ENCODE measurements at regions not wholly inside any gene's neighbourhood (a gene's known extent, or its start where the extent isn't known, plus 50 kb on each side); places are given as distances from the start of the nearest gene placed in this dataset.

DNA sequence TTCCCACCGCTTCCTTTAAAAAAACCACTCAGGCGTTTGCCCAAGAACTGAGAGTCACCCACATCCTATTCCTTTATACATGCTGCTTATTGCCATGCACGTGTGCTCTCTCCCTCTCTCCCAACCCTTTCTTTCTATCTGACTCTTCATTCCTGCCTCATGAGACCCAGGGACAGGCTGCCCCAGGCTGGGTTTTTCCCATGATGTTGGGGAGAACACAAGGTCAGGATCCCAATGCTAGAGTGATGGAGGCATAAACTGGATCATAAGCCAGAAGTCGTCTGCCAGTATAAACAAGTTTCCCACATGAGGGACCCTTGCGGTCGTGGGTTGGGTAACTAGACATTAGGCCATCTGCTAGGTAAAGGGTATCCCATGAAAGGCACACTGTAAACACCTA lies 64.9 kb downstream of the CD2 start:
- no peaks in the 10 kb centered on the region for H3K36me3 ChIP-seq
- DNase-seq = no peak
- H3K4me3 ChIP-seq = no peak overlapping the region
- no peaks in the 10 kb centered on the region for H3K27me3 ChIP-seq
- in situ Hi-C loops (cut with MboI; ENCODE audit: low pct_ligation_motif_present in 1 of 4, low pct_unique_long_range_greater_than_20kb in 1 of 4, low sequenced_read_pairs in 3 of 4) (loop anchor here in 1 of 4 donors (10.0 kb wide), 1 partner anchor 84 kb away; no protein-coding TSS in a partner anchor), intact Hi-C loops (cut with DNase I; ENCODE audit: low total_unique reads) (no loop called here)
- H3K9me3 ChIP-seq = no peaks in the 10 kb centered on the region
- peaks cover 0 to 1% (median 0%) of the 10 kb centered on the region in 4 donors for H3K4me1 ChIP-seq
- H3K27ac ChIP-seq = no peak overlapping the region
- TF ChIP-seq POLR2AphosphoS5 (IDR thresholded peaks at IDR 0.05) = no peak
- TF ChIP-seq EP300 (IDR thresholded peaks at IDR 0.05; ENCODE audit: low read depth) = no peak
- no peak for TF ChIP-seq POLR2A (IDR thresholded peaks at IDR 0.05)
- TF ChIP-seq, protein P1, sequence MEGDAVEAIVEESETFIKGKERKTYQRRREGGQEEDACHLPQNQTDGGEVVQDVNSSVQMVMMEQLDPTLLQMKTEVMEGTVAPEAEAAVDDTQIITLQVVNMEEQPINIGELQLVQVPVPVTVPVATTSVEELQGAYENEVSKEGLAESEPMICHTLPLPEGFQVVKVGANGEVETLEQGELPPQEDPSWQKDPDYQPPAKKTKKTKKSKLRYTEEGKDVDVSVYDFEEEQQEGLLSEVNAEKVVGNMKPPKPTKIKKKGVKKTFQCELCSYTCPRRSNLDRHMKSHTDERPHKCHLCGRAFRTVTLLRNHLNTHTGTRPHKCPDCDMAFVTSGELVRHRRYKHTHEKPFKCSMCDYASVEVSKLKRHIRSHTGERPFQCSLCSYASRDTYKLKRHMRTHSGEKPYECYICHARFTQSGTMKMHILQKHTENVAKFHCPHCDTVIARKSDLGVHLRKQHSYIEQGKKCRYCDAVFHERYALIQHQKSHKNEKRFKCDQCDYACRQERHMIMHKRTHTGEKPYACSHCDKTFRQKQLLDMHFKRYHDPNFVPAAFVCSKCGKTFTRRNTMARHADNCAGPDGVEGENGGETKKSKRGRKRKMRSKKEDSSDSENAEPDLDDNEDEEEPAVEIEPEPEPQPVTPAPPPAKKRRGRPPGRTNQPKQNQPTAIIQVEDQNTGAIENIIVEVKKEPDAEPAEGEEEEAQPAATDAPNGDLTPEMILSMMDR (IDR thresholded peaks at IDR 0.05) = no peak
- 86 to 88% methylated on average over 4 to 6 of the region's 6 CpGs for WGBS, 2 donors (ENCODE audit: low coverage in 1 of 2)

DNA sequence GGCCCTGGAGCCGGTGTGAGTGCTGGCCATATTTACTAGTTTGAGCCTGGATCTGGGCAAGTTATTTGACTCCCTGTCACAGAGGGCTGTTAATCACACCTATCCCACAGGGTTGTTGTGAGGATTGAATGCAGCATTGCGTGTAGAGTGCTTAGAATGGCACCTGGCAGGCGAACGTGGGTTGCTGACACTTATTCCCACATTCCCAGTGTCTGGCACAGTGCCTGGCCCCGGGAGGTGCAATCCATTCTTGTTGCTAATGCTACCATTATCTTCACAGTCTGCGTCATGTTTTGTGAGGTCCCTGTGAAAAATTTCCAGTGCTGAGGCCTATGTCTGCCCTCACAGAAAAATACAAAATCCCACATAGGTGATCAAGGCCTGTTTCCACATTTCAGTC lies 66.1 kb downstream of the CD2 start:
- H3K4me3 ChIP-seq = no peak overlapping the region
- 50 to 74% methylated on average over 1 to 6 of the region's 6 CpGs for WGBS, 2 donors (ENCODE audit: low coverage in 1 of 2)
- intact Hi-C loops (cut with DNase I; ENCODE audit: low total_unique reads) (no loop called here), in situ Hi-C loops (cut with MboI; ENCODE audit: low pct_ligation_motif_present in 1 of 4, low pct_unique_long_range_greater_than_20kb in 1 of 4, low sequenced_read_pairs in 3 of 4) (no loop called here)
- H3K27me3 ChIP-seq = no peaks in the 10 kb centered on the region
- H3K36me3 ChIP-seq = no peaks in the 10 kb centered on the region
- TF ChIP-seq POLR2A (IDR thresholded peaks at IDR 0.05) (no peak), EP300 (IDR thresholded peaks at IDR 0.05; ENCODE audit: low read depth) (no peak), POLR2AphosphoS5 (IDR thresholded peaks at IDR 0.05) (no peak)
- TF ChIP-seq, protein P1 (IDR thresholded peaks at IDR 0.05) = no peak
- no peak for DNase-seq
- H3K4me1 ChIP-seq = peaks cover 2 to 14% (median 9%) of the 10 kb centered on the region in 4 donors
- H3K9me3 ChIP-seq = no peaks in the 10 kb centered on the region
- H3K27ac ChIP-seq = no peak overlapping the region

DNA sequence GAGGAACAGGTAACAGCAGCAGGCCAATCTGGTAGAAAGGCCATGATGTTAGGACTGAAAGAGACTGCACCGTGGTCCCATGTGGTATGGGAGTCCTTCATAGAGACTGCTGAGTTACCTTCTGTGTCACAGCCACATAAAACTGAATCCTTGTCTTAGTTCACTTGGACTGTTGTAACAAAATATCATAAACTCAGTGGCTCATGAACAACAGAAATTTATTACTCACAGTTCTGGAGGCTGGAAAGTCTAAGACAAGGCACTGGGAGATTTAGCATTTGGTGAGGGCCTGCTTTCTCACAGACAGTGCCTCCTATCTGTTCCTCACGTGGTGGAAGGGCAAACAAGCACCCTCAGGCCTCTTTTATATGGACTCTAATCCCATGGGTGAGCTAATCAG lies 67.5 kb downstream of the CD2 start:
- H3K27ac ChIP-seq = no peak overlapping the region

DNA sequence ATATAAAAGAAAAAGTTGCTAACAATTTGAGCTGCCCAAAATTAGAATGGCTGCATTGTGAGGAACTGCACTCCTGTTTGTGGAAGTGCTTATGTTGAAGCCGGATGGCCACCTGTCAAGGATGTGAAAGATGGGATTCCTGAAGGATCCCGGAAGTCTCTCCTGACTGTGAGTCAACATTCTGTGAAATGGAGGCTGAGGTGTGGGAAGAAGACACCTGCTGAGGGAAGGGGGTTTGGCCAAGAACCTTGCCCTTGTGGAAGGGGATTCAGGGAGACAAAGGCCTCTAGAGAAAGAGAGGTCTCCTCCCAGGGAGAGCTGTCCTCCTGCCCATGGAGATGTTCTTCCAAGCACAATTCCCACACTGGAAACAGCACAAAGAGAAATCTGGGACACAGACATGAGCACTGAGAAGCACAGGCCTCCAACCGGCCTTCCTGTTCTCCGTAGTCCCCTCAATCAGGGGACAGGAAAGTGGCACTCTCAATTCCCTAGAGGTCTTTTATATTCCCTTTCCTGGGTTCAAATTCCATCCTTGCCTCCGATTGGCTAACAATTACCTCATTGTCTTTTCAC lies 70.5 kb downstream of the CD2 start:
- DNase-seq = no peak
- 60 to 62% methylated on average over 5 of the region's 5 CpGs for WGBS, 2 donors (ENCODE audit: low coverage in 1 of 2)
- intact Hi-C loops (cut with DNase I; ENCODE audit: low total_unique reads) (no loop called here), in situ Hi-C loops (cut with MboI; ENCODE audit: low pct_ligation_motif_present in 1 of 4, low pct_unique_long_range_greater_than_20kb in 1 of 4, low sequenced_read_pairs in 3 of 4) (no loop called here)
- H3K4me3 ChIP-seq = no peak overlapping the region
- peaks cover 7 to 38% (median 25%) of the 10 kb centered on the region in 4 donors for H3K4me1 ChIP-seq
- no peaks in the 10 kb centered on the region for H3K9me3 ChIP-seq
- no peak for TF ChIP-seq EP300 (IDR thresholded peaks at IDR 0.05; ENCODE audit: low read depth)
- TF ChIP-seq POLR2A (IDR thresholded peaks at IDR 0.05) = no peak
- TF ChIP-seq, protein P1 (IDR thresholded peaks at IDR 0.05) = no peak
- TF ChIP-seq POLR2AphosphoS5 (IDR thresholded peaks at IDR 0.05) = no peak
- no peaks in the 10 kb centered on the region for H3K36me3 ChIP-seq
- H3K27me3 ChIP-seq = no peaks in the 10 kb centered on the region
- peak overlapping the region; percentile 70 to 84 (median 76) for H3K27ac ChIP-seq

More for the DNA sequence above, 67.5 kb downstream of the CD2 start:
- H3K36me3 ChIP-seq = no peaks in the 10 kb centered on the region
- intact Hi-C loops (cut with DNase I; ENCODE audit: low total_unique reads) (no loop called here), in situ Hi-C loops (cut with MboI; ENCODE audit: low pct_ligation_motif_present in 1 of 4, low pct_unique_long_range_greater_than_20kb in 1 of 4, low sequenced_read_pairs in 3 of 4) (no loop called here)
- H3K4me3 ChIP-seq = no peak overlapping the region
- H3K9me3 ChIP-seq = no peaks in the 10 kb centered on the region
- peaks cover 7 to 28% (median 21%) of the 10 kb centered on the region in 4 donors for H3K4me1 ChIP-seq
- H3K27me3 ChIP-seq = no peaks in the 10 kb centered on the region
- TF ChIP-seq POLR2AphosphoS5 (IDR thresholded peaks at IDR 0.05) = no peak
- TF ChIP-seq EP300 (IDR thresholded peaks at IDR 0.05; ENCODE audit: low read depth) = no peak
- no peak for TF ChIP-seq POLR2A (IDR thresholded peaks at IDR 0.05)
- TF ChIP-seq, protein P1 (IDR thresholded peaks at IDR 0.05) = no peak
- WGBS, 2 donors (ENCODE audit: low coverage in 1 of 2) = 95% methylated on average over 2 of the region's 2 CpGs; no CpG with 5 or more reads in 1 of the 2 donors
- no peak for DNase-seq

Data from transverse colon (tissue), 4 donors.